ENCODE measurements at regions not wholly inside any gene's neighbourhood (a gene's known extent, or its start where the extent isn't known, plus 50 kb on each side); places are given as distances from the start of the nearest gene placed in this dataset.

DNA sequence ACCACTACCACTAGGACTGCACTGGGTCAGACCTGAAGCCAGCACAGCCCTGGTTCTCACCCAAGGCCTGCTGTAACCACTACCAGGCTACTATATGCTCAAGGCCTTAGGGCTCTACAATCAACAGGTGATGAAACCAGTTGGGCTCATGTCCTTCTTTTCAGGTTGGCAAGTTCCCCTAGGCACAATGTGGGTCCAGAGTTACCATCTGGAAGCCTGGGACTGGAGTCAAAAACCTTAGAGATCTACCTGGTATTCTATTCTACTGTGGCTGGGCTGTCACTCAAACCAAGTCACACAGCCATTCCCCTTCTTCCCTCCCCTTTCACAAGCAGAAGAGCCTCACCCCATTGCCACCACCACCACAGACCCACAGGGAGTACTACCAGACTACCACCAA lies 175.6 kb downstream of the RELL1 start:
- no peak for TF ChIP-seq EZH2 (IDR thresholded peaks at IDR 0.05; ENCODE audit: insufficient read depth, poor library complexity, severe bottlenecking)
- no peak for TF ChIP-seq EZH2phosphoT487 (IDR thresholded peaks at IDR 0.05; ENCODE audit: insufficient read depth, low read depth)

Measured in GM23248 (cell line).